ENCODE measurements at regions not wholly inside any gene's neighbourhood (a gene's known extent, or its start where the extent isn't known, plus 50 kb on each side); places are given as distances from the start of the nearest gene placed in this dataset.

DNA sequence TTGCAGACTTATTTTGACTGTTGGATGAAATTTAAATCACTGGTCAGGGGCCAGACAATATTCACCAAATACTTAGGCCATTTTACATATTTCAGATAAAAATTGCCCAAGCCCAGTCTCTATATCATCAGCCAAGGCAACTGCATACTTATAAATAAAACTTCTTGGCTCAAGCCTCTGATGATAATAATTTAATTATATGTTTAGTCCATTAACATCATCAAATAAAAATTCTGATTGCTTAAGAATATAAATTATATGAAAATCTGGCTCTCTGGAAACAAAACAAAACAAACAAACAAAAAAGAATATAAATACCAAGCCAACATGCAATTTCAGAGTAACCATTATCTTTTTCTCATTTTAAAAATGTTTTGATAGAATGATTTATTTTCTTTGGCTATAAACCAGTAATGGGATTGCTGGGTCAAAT, 165.2 kb downstream of the BTG1 start:
- TF ChIP-seq, protein P1, sequence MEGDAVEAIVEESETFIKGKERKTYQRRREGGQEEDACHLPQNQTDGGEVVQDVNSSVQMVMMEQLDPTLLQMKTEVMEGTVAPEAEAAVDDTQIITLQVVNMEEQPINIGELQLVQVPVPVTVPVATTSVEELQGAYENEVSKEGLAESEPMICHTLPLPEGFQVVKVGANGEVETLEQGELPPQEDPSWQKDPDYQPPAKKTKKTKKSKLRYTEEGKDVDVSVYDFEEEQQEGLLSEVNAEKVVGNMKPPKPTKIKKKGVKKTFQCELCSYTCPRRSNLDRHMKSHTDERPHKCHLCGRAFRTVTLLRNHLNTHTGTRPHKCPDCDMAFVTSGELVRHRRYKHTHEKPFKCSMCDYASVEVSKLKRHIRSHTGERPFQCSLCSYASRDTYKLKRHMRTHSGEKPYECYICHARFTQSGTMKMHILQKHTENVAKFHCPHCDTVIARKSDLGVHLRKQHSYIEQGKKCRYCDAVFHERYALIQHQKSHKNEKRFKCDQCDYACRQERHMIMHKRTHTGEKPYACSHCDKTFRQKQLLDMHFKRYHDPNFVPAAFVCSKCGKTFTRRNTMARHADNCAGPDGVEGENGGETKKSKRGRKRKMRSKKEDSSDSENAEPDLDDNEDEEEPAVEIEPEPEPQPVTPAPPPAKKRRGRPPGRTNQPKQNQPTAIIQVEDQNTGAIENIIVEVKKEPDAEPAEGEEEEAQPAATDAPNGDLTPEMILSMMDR (IDR thresholded peaks at IDR 0.05), result no peak
- TF ChIP-seq EZH2 (IDR thresholded peaks at IDR 0.05; ENCODE audit: borderline replicate concordance, insufficient read depth, low read depth, low read length, poor library complexity, severe bottlenecking), result no peak
